ENCODE measurements at regions not wholly inside any gene's neighbourhood (a gene's known extent, or its start where the extent isn't known, plus 50 kb on each side); places are given as distances from the start of the nearest gene placed in this dataset.

- TF ChIP-seq EP300 (IDR thresholded peaks at IDR 0.05; ENCODE audit: borderline replicate concordance) (no peak), TCF12 (IDR thresholded peaks at IDR 0.05; ENCODE audit: low read depth) (no peak), CREB1 (IDR thresholded peaks at IDR 0.05; ENCODE audit: low read depth) (no peak), FOXM1 (IDR thresholded peaks at IDR 0.05; ENCODE audit: borderline replicate concordance, low read depth) (no peak), TEAD4 (IDR thresholded peaks at IDR 0.05) (no peak), RAD21 (IDR thresholded peaks at IDR 0.05; ENCODE audit: low read depth) (no peak), YY1 (IDR thresholded peaks at IDR 0.05; ENCODE audit: low read depth) (no peak), NFIC (IDR thresholded peaks at IDR 0.05) (no peak)
- TF ChIP-seq, protein P1, sequence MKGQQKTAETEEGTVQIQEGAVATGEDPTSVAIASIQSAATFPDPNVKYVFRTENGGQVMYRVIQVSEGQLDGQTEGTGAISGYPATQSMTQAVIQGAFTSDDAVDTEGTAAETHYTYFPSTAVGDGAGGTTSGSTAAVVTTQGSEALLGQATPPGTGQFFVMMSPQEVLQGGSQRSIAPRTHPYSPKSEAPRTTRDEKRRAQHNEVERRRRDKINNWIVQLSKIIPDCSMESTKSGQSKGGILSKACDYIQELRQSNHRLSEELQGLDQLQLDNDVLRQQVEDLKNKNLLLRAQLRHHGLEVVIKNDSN (IDR thresholded peaks at IDR 0.05): no peak
Observed at GRCh38 chr5:7157083-7157482, 238.9 kb upstream of the ADCY2 start.

Data from Ishikawa (cell line).